Activated B cell treated with CpG ODN at 0.5 μM for 24 hours (primary cell): ENCODE measurements at regions not wholly inside any gene's neighbourhood (a gene's known extent, or its start where the extent isn't known, plus 50 kb on each side); places are given as distances from the start of the nearest gene placed in this dataset.

Source experiments
- ATAC-seq: fragments of 200-7000 bp; cut with Tn5 transposase; one replicate; pipeline ENCODE4 v1.10.0; 2021; ENCODE audit warnings: low read depth, mild to moderate bottlenecking, moderate library complexity
- CTCF ChIA-PET: fragments of 350-600 bp; sonication (Branson Sonifier 250); formaldehyde crosslinking; loops from one replicate; lab custom pipeline; 2021; ENCODE audit warnings: antibody characterized with exemption; lab: Charles Lee
- POLR2A ChIA-PET: fragments of 350-600 bp; sonication (Branson Sonifier 250); formaldehyde crosslinking; loops from one replicate; lab custom pipeline; 2021; ENCODE audit warnings: antibody characterized with exemption; lab: Charles Lee
- DNase-seq: peaks from one replicate; pipeline ENCODE4 v3.0.0; 2022
- H3K27ac Mint-ChIP-seq: one replicate; pipeline ENCODE4 v1.8.0; 2020; ENCODE audit warnings: mixed read lengths
- H3K27me3 Mint-ChIP-seq: one replicate; pipeline ENCODE4 v1.8.0; 2021; ENCODE audit warnings: mixed read lengths
- H3K36me3 Mint-ChIP-seq: one replicate; pipeline ENCODE4 v1.8.0; 2021; ENCODE audit warnings: low read depth, mixed read lengths
- H3K4me1 Mint-ChIP-seq: one replicate; pipeline ENCODE4 v1.8.0; 2021; ENCODE audit warnings: mixed read lengths
- H3K4me3 Mint-ChIP-seq: one replicate; pipeline ENCODE4 v1.8.0; 2020; ENCODE audit warnings: mild to moderate bottlenecking, mixed read lengths
- H3K9me3 Mint-ChIP-seq: one replicate; pipeline ENCODE4 v1.8.0; 2020; ENCODE audit warnings: mixed read lengths
- intact Hi-C: fragments of 100-400 bp; cut with micrococcal nuclease; formaldehyde crosslinking; loops from one replicate; pipeline ENCODE4 v1.15.1; 2024
- TF ChIP-seq, protein P1 (sequence below): fragments of 200-600 bp; IDR thresholded peaks from one replicate; pipeline ENCODE4 v1.8.0; 2022; ENCODE audit warnings: antibody characterized with exemption, mild to moderate bottlenecking

DNA sequence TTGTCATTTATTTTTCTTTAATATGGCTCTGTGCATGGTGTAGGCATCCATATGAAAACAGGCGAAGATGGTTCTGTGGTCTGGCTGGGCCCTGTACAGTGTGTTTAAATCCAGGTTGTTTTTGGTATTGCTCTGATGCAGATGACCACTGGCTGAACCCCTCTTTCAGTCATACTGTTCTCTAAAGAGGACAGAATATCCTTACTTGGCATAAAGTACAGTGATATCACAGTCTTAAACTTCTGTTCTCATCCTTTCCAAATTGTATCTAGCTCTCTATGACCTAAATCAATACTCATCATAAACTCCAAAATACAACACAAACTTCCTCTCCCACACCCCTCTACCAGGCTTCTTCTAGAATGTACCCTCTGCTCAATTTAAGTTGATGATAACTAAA lies 252.7 kb upstream of the FAR2 start:
- DNase-seq: no peak
- Mint-ChIP-seq H3K4me3 (no peak overlapping the region), H3K27me3 (no peaks in the 10 kb centered on the region), H3K4me1 (no peaks in the 10 kb centered on the region), H3K9me3 (peaks cover 7% of the 10 kb centered on the region), H3K36me3 (no peaks in the 10 kb centered on the region), H3K27ac (no peak overlapping the region)
- intact Hi-C loops: no loop called here
- TF ChIP-seq, protein P1, sequence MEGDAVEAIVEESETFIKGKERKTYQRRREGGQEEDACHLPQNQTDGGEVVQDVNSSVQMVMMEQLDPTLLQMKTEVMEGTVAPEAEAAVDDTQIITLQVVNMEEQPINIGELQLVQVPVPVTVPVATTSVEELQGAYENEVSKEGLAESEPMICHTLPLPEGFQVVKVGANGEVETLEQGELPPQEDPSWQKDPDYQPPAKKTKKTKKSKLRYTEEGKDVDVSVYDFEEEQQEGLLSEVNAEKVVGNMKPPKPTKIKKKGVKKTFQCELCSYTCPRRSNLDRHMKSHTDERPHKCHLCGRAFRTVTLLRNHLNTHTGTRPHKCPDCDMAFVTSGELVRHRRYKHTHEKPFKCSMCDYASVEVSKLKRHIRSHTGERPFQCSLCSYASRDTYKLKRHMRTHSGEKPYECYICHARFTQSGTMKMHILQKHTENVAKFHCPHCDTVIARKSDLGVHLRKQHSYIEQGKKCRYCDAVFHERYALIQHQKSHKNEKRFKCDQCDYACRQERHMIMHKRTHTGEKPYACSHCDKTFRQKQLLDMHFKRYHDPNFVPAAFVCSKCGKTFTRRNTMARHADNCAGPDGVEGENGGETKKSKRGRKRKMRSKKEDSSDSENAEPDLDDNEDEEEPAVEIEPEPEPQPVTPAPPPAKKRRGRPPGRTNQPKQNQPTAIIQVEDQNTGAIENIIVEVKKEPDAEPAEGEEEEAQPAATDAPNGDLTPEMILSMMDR: no peak
- ChIA-PET CTCF (no interaction called here), POLR2A (no interaction called here)
- no peak for ATAC-seq

- TF ChIP-seq, protein P1: no peak
- ATAC-seq (no peak), DNase-seq (no peak)
- no peaks in the 10 kb centered on the region for H3K36me3 Mint-ChIP-seq
- peaks cover 10% of the 10 kb centered on the region for H3K9me3 Mint-ChIP-seq
- ChIA-PET POLR2A (no interaction called here), CTCF (no interaction called here)
- H3K4me3 Mint-ChIP-seq: no peak overlapping the region
- H3K4me1 Mint-ChIP-seq: no peaks in the 10 kb centered on the region
- no peaks in the 10 kb centered on the region for H3K27me3 Mint-ChIP-seq
- H3K27ac Mint-ChIP-seq: no peak overlapping the region
- intact Hi-C loops: no loop called here
These were observed 251.0 kb upstream of the FAR2 start for GRCh38 chr12:28898038-28898437.

GRCh38 chr12:28899951-28900350 lies 249.1 kb upstream of the FAR2 start:
- peaks cover 14% of the 10 kb centered on the region for H3K9me3 Mint-ChIP-seq
- ATAC-seq: no peak
- ChIA-PET POLR2A (no interaction called here), CTCF (no interaction called here)
- H3K27me3 Mint-ChIP-seq: no peaks in the 10 kb centered on the region
- TF ChIP-seq, protein P1: no peak
- DNase-seq: no peak
- H3K27ac Mint-ChIP-seq: no peak overlapping the region
- intact Hi-C loops: no loop called here
- no peak overlapping the region for H3K4me3 Mint-ChIP-seq
- H3K4me1 Mint-ChIP-seq: no peaks in the 10 kb centered on the region
- H3K36me3 Mint-ChIP-seq: no peaks in the 10 kb centered on the region

DNA sequence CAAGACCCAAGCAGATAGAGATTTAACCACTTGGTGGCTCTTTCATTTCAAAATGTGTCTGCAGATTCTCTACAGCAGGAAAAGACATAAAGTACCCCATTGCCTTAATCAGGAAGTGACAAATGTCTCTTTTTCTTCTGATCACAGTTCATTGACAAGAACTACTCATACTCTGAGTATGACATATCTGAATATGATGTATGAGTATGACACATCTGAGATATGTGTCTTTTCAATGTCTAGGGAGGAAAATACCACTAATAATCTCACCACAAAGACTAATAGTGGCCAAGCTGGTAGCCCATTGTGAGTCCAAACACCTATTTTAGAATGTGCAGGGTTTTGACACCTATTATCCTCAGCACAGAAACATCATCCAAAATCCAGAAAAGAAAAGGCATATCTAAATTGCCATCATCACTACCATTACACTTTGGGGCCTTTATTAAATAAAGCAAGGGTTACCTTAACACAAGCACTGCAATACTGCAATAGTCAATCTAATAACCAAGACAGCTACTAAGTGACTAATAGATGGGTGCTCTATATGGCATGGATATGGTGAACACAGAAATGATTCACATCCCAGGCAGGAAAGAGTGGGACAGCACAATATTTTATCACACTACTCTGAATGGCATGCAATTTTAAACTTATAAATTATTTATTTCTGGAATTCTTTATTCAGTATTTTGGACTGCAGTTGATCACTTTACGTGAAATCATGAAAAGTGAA lies 243.7 kb upstream of the FAR2 start:
- Mint-ChIP-seq H3K36me3 (no peaks in the 10 kb centered on the region), H3K27ac (no peak overlapping the region), H3K4me1 (no peaks in the 10 kb centered on the region), H3K9me3 (peaks cover 23% of the 10 kb centered on the region), H3K27me3 (no peaks in the 10 kb centered on the region), H3K4me3 (no peak overlapping the region)
- ATAC-seq (no peak), DNase-seq (no peak)
- ChIA-PET CTCF (no interaction called here), POLR2A (no interaction called here)
- TF ChIP-seq, protein P1: no peak
- intact Hi-C loops: no loop called here

DNA sequence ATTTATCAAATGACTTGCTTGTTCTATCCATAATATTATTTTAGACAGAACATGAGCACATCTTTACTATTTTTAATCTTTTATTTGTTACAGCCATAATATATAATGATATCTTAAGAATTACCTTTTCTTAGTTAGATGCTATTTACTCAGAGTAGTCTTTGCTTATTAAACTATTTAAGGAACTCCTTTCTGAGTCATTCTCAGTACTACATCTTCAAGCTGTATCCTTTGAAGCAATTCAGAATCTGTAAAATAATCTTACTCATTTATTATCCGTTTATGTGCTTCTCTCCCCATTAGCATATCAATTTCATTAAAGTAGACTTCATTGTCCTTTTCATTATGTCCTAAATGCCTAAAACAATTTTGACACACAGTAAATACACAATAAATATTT lies 240.4 kb upstream of the FAR2 start:
- TF ChIP-seq, protein P1: no peak
- no peaks in the 10 kb centered on the region for H3K27me3 Mint-ChIP-seq
- no peaks in the 10 kb centered on the region for H3K4me1 Mint-ChIP-seq
- POLR2A ChIA-PET: no interaction called here
- CTCF ChIA-PET: no interaction called here
- no peaks in the 10 kb centered on the region for H3K36me3 Mint-ChIP-seq
- H3K4me3 Mint-ChIP-seq: no peak overlapping the region
- peaks cover 27% of the 10 kb centered on the region for H3K9me3 Mint-ChIP-seq
- ATAC-seq (no peak), DNase-seq (no peak)
- no peak overlapping the region for H3K27ac Mint-ChIP-seq
- intact Hi-C loops: no loop called here
